Stimulated activated CD4-positive, alpha-beta T cell treated with anti-CD3 and anti-CD28 coated beads, Interleukin-1b, Interleukin-23, amount 100 ng/mL, for 24 hours (primary cell): ENCODE measurements at regions not wholly inside any gene's neighbourhood (a gene's known extent, or its start where the extent isn't known, plus 50 kb on each side); places are given as distances from the start of the nearest gene placed in this dataset.
"Not testable (repeated sequence)": the region's sequence is repeated elsewhere in the genome, so short reads cannot be mapped to it uniquely, and the experiment has no call there.

Experiments used
- DNase-seq, 4 experiments: peaks; one replicate each; pipeline ENCODE4 v3.0.0-alpha.2; 2020; ENCODE audit warnings: low read depth in 4 of 4, low spot score in 1 of 4

- DNase-seq, result no peak
Observed at GRCh38 chr3:124303305-124303910, 311.5 kb upstream of the ROPN1 start.

GRCh38 chr3:124306665-124307064, 314.7 kb upstream of the ROPN1 start:
- DNase-seq, result no peak

- DNase-seq, result no peak
Observed at GRCh38 chr3:124313621-124314020, 321.7 kb upstream of the ROPN1 start.

- no peak for DNase-seq
Observed at GRCh38 chr3:124315215-124316033, 323.5 kb upstream of the ROPN1 start.

GRCh38 chr3:124316034-124316287, 324.0 kb upstream of the ROPN1 start:
- DNase-seq, result no peak

- no peak for DNase-seq
Observed at GRCh38 chr3:124318014-124318413, 326.1 kb upstream of the ROPN1 start.

GRCh38 chr3:124318656-124319055, 326.7 kb upstream of the ROPN1 start:
- DNase-seq, result no peak

- DNase-seq, result no peak
Observed at GRCh38 chr3:124320976-124321375, 329.1 kb upstream of the ROPN1 start.

GRCh38 chr3:124322309-124322880, 330.5 kb upstream of the ROPN1 start:
- no peak for DNase-seq

- DNase-seq, result no peak
Observed at GRCh38 chr3:124322966-124323365, 331.0 kb upstream of the ROPN1 start.

GRCh38 chr3:124325248-124325647, 333.3 kb upstream of the ROPN1 start:
- no peak for DNase-seq

- DNase-seq, result no peak
Observed at GRCh38 chr3:124329723-124330122, 337.8 kb upstream of the ROPN1 start.

- DNase-seq, result no peak
Observed at GRCh38 chr3:124333931-124334640, 342.2 kb upstream of the ROPN1 start.

GRCh38 chr3:124336067-124336656, 344.2 kb upstream of the ROPN1 start:
- DNase-seq, result no peak

- no peak for DNase-seq
Observed at GRCh38 chr3:124345845-124346244, 353.9 kb upstream of the ROPN1 start.

GRCh38 chr3:124346487-124346886, 354.6 kb upstream of the ROPN1 start:
- DNase-seq, result no peak

GRCh38 chr3:124347418-124347817, 355.5 kb upstream of the ROPN1 start:
- no peak for DNase-seq

- DNase-seq, result not testable (repeated sequence)
Observed at GRCh38 chr3:124348555-124348954, 356.6 kb upstream of the ROPN1 start.

GRCh38 chr3:124351430-124352148, 359.7 kb upstream of the ROPN1 start:
- no peak for DNase-seq

- DNase-seq, result no peak
Observed at GRCh38 chr3:124352149-124352539, 360.2 kb upstream of the ROPN1 start.

- DNase-seq, result no peak
Observed at GRCh38 chr3:124353691-124354090, 361.8 kb upstream of the ROPN1 start.
